Neural progenitor cell (in vitro differentiated cells): ENCODE measurements at regions not wholly inside any gene's neighbourhood (a gene's known extent, or its start where the extent isn't known, plus 50 kb on each side); places are given as distances from the start of the nearest gene placed in this dataset.

Experiments used
- CTCF ChIP-seq: fragments of 200-600 bp; sonication (generic); IDR thresholded peaks from 2 replicates; pipeline ENCODE4 v1.5.1; 2017; ENCODE audit warnings: antibody characterized with exemption, mild to moderate bottlenecking
- EZH2 ChIP-seq: fragments of 200-600 bp; sonication (generic); IDR thresholded peaks from 2 replicates; pipeline ENCODE4 v1.6.1; 2017; ENCODE audit warnings: antibody characterized with exemption, mild to moderate bottlenecking, moderate library complexity

- TF ChIP-seq CTCF = no peak
- TF ChIP-seq EZH2 = no peak
Observed at GRCh38 chr11:101187748-101188147, 58.1 kb upstream of the PGR start.
